IMR-90 (cell line): ENCODE measurements at regions not wholly inside any gene's neighbourhood (a gene's known extent, or its start where the extent isn't known, plus 50 kb on each side); places are given as distances from the start of the nearest gene placed in this dataset.

Source experiments
- CEBPB ChIP-seq: IDR thresholded peaks from 2 replicates; pipeline ENCODE4 v1.6.1; 2012; ENCODE audit warnings: low read depth, low read length, improper control_type of control experiment
- CHD1 ChIP-seq: IDR thresholded peaks from 2 replicates; pipeline ENCODE4 v1.6.1; 2012; ENCODE audit warnings: low read depth, low read length, improper control_type of control experiment
- NFE2L2 ChIP-seq: fragments of 150-350 bp; IDR thresholded peaks from 2 replicates; pipeline ENCODE4 v1.6.1; 2016; ENCODE audit warnings: low read depth, mild to moderate bottlenecking, low read length
- RAD21 ChIP-seq: IDR thresholded peaks from 2 replicates; pipeline ENCODE4 v1.6.1; 2012; ENCODE audit warnings: low read length, improper control_type of control experiment
- RFX5 ChIP-seq: IDR thresholded peaks from 2 replicates; pipeline ENCODE4 v1.8.0; 2012; ENCODE audit warnings: low read depth, mild to moderate bottlenecking, low read length, moderate library complexity
- TF ChIP-seq, protein P1 (sequence below): conservative IDR thresholded peaks from 2 replicates; pipeline ENCODE4 v1.5.1; 2012; ENCODE audit warnings: mild to moderate bottlenecking, low read depth, low read length, improper control_type of control experiment

DNA sequence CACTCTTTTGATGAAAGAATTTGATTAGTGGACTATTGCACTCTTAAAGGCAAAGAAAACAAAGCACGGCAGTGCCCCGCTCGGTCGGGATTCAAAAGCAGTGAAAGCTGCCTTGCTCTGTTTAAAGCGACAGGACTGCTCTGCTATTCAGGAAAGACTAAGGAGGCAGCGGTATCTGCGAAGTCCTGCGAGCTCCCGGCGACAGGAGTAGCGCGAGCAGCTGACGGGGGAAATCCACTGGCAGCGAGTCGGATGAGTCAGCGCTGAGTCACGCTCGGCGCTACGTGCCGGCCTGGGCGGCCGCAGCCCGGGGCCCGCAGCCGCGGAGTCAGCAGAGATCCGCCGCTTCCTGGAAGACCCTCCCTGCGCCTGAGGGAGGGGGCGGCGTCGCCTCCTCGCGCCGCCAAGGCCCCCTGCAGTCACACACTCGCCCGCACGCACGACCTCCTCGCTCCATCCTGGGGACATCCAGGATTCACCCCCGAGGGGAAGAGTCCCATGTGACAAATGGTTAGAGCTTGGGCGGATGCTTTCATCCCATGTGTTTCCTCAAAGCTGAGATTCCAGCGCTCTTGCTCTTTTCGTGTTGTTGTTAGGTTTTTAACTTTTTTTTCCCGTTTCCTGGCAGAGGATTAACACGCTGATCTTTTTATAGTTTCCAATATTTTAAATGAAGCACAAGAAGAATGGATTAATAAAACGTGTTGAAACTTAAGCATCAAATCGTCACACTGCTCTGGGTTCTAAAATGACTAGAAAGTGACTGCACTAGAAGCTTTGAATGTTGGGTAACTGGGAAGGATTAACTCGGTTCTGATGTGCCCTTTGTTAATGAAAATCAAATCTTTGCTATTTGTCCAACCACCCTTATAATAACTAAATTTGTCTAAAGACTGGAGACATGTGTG lies 102.5 kb downstream of the ARRDC3 start:
- TF ChIP-seq CHD1, result peak; percentile 81; the same call in 1 of the 2 replicates
- TF ChIP-seq NFE2L2, result peak; percentile 88
- peak; percentile 37; the same call in 1 of the 2 replicates for TF ChIP-seq RAD21
- TF ChIP-seq, protein P1, sequence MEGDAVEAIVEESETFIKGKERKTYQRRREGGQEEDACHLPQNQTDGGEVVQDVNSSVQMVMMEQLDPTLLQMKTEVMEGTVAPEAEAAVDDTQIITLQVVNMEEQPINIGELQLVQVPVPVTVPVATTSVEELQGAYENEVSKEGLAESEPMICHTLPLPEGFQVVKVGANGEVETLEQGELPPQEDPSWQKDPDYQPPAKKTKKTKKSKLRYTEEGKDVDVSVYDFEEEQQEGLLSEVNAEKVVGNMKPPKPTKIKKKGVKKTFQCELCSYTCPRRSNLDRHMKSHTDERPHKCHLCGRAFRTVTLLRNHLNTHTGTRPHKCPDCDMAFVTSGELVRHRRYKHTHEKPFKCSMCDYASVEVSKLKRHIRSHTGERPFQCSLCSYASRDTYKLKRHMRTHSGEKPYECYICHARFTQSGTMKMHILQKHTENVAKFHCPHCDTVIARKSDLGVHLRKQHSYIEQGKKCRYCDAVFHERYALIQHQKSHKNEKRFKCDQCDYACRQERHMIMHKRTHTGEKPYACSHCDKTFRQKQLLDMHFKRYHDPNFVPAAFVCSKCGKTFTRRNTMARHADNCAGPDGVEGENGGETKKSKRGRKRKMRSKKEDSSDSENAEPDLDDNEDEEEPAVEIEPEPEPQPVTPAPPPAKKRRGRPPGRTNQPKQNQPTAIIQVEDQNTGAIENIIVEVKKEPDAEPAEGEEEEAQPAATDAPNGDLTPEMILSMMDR, result no peak; the same call in 1 of the 2 replicates
- TF ChIP-seq RFX5, result no peak
- no peak for TF ChIP-seq CEBPB
